Ishikawa (cell line): ENCODE measurements at regions not wholly inside any gene's neighbourhood (a gene's known extent, or its start where the extent isn't known, plus 50 kb on each side); places are given as distances from the start of the nearest gene placed in this dataset.

ENCODE experiments used
- CEBPB ChIP-seq: IDR thresholded peaks from 2 replicates; pipeline ENCODE4 v1.6.1; 2012
- EP300 ChIP-seq: IDR thresholded peaks from 2 replicates; pipeline ENCODE4 v1.6.1; 2012; ENCODE audit warnings: borderline replicate concordance
- MAX ChIP-seq: IDR thresholded peaks from 2 replicates; pipeline ENCODE4 v1.6.1; 2012
- TAF1 ChIP-seq: IDR thresholded peaks from 2 replicates; pipeline ENCODE4 v1.6.1; 2012; ENCODE audit warnings: low read depth, mild to moderate bottlenecking
- TCF12 ChIP-seq: IDR thresholded peaks from 2 replicates; pipeline ENCODE4 v1.6.1; 2012; ENCODE audit warnings: low read depth
- TEAD4 ChIP-seq: IDR thresholded peaks from 2 replicates; pipeline ENCODE4 v1.6.1; 2012
- ZBTB7A ChIP-seq: IDR thresholded peaks from 2 replicates; pipeline ENCODE4 v1.6.1; 2012; ENCODE audit warnings: low read depth
- TF ChIP-seq, protein P1 (sequence below): IDR thresholded peaks from 2 replicates; pipeline ENCODE4 v1.6.1; 2012; ENCODE audit warnings: low read depth, mild to moderate bottlenecking

DNA sequence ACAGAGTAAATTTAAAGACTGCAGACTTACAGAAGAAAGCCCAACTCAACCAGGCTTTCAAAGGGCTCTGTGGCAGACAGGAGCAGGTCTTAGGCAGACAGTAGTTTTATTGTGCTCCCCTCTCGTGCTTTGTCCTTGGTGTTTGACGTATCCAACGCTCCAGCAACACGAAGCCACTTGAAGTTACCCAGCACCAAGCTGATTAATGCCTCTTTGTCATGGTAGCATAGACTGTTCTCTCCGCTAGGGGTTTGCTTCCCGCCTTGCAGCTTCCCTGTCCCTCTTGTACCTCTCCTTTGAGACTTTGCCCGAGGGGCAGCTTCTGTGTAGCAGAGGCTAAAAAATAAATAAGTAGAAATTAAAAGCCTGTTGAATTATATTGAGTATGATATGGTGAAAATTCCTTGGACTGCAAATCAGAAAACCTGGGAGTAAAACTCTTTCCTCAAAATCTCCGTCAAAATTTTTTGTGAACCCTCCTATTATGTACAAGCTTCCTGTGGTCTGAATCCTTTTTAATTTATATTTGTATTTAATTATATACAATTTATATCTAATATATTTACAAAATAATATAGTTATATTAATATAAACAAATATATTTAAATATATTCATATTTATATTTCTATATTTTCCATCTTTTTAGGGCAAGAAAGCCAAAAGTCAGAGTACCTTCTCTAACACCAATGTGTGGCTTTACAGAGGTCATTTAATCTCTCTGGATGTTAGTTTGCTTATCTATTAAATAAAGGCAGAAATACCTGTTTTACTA, 405.4 kb downstream of the DMAC1 start:
- TF ChIP-seq CEBPB (no peak), TEAD4 (no peak), EP300 (no peak), TCF12 (no peak), TAF1 (no peak), MAX (no peak), ZBTB7A (no peak)
- TF ChIP-seq, protein P1, sequence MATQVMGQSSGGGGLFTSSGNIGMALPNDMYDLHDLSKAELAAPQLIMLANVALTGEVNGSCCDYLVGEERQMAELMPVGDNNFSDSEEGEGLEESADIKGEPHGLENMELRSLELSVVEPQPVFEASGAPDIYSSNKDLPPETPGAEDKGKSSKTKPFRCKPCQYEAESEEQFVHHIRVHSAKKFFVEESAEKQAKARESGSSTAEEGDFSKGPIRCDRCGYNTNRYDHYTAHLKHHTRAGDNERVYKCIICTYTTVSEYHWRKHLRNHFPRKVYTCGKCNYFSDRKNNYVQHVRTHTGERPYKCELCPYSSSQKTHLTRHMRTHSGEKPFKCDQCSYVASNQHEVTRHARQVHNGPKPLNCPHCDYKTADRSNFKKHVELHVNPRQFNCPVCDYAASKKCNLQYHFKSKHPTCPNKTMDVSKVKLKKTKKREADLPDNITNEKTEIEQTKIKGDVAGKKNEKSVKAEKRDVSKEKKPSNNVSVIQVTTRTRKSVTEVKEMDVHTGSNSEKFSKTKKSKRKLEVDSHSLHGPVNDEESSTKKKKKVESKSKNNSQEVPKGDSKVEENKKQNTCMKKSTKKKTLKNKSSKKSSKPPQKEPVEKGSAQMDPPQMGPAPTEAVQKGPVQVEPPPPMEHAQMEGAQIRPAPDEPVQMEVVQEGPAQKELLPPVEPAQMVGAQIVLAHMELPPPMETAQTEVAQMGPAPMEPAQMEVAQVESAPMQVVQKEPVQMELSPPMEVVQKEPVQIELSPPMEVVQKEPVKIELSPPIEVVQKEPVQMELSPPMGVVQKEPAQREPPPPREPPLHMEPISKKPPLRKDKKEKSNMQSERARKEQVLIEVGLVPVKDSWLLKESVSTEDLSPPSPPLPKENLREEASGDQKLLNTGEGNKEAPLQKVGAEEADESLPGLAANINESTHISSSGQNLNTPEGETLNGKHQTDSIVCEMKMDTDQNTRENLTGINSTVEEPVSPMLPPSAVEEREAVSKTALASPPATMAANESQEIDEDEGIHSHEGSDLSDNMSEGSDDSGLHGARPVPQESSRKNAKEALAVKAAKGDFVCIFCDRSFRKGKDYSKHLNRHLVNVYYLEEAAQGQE, result no peak
